Cardiac fibroblast (primary cell): ENCODE measurements at regions not wholly inside any gene's neighbourhood (a gene's known extent, or its start where the extent isn't known, plus 50 kb on each side); places are given as distances from the start of the nearest gene placed in this dataset.

Source experiments
- DNase-seq, 2 donors: peaks; one replicate each; pipeline versions ENCODE4 v3.0.0 to v3.0.0-alpha.2; 2010; ENCODE audit warnings: low read depth in 2 of 2
- H3K4me3 ChIP-seq, 2 donors: replicated peaks in 1 of 2; 1 replicate in 1 of 2; 2 replicates in 1 of 2; pipeline ENCODE4 v1.5.1; 2011; ENCODE audit warnings: low read depth in 2 of 2, low read length in 2 of 2, mild to moderate bottlenecking in 2 of 2, moderate library complexity in 1 of 2
- TF ChIP-seq, protein P1 (sequence below): IDR thresholded peaks from one replicate; pipeline ENCODE4 v1.5.1; 2011; ENCODE audit warnings: low read depth, mild to moderate bottlenecking, low read length, inconsistent platforms

DNA sequence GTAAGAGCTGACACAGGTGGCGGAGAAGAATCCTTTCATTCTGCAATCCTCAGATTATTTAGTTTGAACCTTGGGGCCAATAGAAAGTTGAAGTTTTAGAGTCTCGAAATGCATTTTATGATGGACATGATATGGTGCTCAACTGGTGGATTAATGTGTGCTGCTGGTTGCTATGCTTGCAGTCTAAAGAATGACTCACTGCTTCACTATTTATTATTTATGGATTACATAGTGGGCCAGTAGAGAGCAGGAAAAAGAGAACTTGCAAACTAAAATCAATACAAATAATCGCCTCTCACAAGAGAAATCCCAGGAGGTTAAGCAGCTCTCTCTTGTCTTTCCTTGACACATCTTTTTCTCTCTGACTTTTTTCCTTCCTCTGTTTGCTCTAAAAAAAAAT is 2326.8 kb upstream of the AGA start:
- H3K4me3 ChIP-seq: no peak overlapping the region
- DNase-seq: no peak
- TF ChIP-seq, protein P1, sequence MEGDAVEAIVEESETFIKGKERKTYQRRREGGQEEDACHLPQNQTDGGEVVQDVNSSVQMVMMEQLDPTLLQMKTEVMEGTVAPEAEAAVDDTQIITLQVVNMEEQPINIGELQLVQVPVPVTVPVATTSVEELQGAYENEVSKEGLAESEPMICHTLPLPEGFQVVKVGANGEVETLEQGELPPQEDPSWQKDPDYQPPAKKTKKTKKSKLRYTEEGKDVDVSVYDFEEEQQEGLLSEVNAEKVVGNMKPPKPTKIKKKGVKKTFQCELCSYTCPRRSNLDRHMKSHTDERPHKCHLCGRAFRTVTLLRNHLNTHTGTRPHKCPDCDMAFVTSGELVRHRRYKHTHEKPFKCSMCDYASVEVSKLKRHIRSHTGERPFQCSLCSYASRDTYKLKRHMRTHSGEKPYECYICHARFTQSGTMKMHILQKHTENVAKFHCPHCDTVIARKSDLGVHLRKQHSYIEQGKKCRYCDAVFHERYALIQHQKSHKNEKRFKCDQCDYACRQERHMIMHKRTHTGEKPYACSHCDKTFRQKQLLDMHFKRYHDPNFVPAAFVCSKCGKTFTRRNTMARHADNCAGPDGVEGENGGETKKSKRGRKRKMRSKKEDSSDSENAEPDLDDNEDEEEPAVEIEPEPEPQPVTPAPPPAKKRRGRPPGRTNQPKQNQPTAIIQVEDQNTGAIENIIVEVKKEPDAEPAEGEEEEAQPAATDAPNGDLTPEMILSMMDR: no peak

DNA sequence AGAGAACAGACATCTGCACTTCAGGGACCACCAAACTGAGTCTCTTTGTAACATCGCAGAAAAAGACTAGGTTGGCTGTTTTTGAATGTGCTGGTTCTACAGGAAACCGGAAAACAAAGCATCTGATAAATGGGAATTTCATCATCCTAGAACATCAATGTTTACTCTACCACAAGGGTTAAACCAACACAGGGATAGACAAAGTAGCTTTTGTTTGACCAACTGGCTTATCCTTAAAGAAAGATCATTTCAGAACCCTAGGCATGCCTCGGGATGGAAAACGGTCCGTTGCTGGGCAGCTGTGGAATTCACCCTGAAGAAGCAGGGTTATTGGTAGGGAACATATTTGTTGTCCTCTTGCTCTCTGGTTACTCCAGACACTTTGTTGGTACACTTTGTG is 2355.5 kb upstream of the AGA start:
- TF ChIP-seq, protein P1: no peak
- no peak overlapping the region for H3K4me3 ChIP-seq
- no peak for DNase-seq

DNA sequence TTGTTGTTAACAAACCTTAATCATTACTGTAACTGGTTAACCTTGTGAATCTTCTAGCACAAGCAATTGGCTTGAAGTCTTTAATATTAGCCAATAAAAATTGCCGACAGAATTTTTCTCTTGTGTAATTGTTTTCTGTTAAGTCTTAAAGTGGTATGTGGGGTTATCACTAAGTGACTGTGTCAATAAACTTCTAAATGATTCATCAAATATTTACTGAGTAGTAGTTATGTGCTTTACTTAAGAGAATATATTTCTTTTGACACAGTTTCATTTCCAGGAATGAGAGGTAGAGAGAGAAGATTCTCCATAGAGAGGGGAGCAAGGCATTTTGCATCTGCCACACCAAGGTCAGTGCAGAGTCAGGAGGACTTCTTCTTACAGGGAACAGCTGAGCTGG is 2361.6 kb upstream of the AGA start:
- no peak for DNase-seq
- H3K4me3 ChIP-seq: no peak overlapping the region
- TF ChIP-seq, protein P1: no peak

DNA sequence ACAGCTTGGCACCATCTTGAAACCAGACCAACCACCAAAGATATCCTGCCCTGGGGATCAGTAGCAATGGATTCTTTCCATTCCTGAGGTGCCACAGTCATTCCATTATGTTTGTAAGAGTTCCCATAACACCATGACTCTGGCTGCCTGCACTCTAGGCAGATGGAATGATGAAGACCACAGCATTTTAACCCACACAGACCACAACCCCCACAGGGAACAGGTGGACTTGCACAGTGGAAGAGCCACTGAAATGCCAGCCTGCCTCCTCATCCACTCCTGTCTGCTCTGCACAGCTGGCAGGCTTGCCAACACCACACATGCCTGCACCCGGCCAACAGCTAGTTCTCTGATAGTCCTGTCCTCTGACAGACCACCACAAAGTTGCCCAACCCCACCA is 2362.2 kb upstream of the AGA start:
- DNase-seq: no peak
- TF ChIP-seq, protein P1: no peak
- H3K4me3 ChIP-seq: no peak overlapping the region

DNA sequence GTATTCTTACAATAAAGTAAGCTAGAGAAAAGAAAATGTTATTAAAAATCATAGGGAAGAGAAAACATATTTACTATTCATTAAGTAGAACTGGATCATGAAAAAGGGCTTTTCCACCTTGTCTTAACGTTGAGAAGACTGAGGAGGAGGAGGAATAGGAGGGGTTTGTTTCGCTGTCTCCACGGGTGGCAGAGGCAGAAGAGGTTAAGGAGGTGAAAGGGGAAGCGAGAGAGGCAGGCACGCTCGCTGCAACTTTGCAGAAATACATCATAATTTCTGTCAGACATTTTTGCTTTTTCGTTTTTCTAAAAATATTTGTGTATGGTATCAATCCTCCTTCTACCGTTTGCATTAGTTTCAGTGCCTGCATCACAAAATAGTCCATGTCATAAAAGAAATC is 2375.1 kb upstream of the AGA start:
- H3K4me3 ChIP-seq: no peak overlapping the region
- DNase-seq: no peak
- TF ChIP-seq, protein P1: no peak

DNA sequence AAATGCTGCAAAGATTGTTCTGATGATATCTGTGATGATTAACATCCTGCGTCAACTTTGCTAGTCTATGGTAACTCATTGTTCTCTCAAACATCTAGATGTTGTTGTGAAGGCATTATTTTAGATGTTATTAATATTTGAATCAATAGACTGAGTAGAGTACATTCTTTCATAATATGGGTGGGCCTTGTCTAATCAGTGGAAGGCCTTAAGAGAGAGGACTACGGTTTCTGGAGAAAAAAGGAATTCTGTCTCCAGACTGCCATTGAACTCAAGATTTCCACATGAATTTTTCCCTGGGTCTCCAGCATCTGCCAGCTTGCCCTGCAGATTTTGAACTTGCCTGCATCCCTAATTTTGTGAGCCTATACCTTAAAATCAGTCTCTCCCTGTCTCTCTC is 2381.1 kb upstream of the AGA start:
- no peak for DNase-seq
- TF ChIP-seq, protein P1: no peak
- no peak overlapping the region for H3K4me3 ChIP-seq

DNA sequence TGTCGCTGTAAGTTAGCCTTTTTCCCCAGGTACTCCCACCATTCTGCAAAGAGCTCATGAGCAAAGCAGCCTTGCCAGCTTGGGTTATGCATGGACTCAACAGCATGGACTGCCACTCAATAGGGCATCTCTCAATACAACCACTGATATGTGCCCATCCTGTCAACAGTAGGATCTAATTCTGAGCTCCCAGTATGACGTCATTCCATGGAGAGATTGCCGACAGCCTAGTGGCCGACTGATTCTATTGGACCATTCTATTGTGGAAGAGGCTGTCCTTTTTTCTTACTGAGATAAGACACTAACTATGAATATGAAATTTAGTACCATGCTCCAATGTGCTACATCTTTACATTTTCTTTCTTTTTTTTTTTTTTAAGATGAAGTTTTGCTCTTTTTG is 2389.0 kb upstream of the AGA start:
- DNase-seq: no peak
- TF ChIP-seq, protein P1: no peak
- H3K4me3 ChIP-seq: no peak overlapping the region
